Pancreas (tissue), 10 donors: ENCODE measurements at regions not wholly inside any gene's neighbourhood (a gene's known extent, or its start where the extent isn't known, plus 50 kb on each side); places are given as distances from the start of the nearest gene placed in this dataset.

Source experiments
- ATAC-seq, 4 donors: fragments of 200-7000 bp; cut with Tn5 transposase; one replicate each; pipeline versions ENCODE4 v1.8.0 to v1.9.1; 2020; ENCODE audit warnings: mild to moderate bottlenecking in 4 of 4, moderate library complexity in 4 of 4
- DNase-seq, 6 donors: peaks; one replicate each; pipeline ENCODE4 v3.0.0-alpha.2; 2020
- FAIRE-seq: peaks from 2 replicates; lab custom pipeline; 2012; peaks lifted over from hg19 to GRCh38; lab: Jason Lieb, UNC
- H3K27ac ChIP-seq, 4 donors: fragments of 200-600 bp; sonication (generic); 1 replicate in 3 of 4; 2 replicates in 1 of 4; pipeline versions ENCODE4 v1.5.0 to v1.8.0; 2020
- H3K27me3 ChIP-seq, 4 donors: fragments of 200-600 bp; one replicate each; pipeline ENCODE4 v1.8.0; 2021
- H3K36me3 ChIP-seq, 3 donors: fragments of 200-600 bp; sonication (generic) in 1 of 3; one replicate each; pipeline versions ENCODE4 v1.5.0 to v1.8.0; 2020 to 2021
- H3K4me1 ChIP-seq, 3 donors: fragments of 200-600 bp; one replicate each; pipeline ENCODE4 v1.8.0; 2021
- H3K4me3 ChIP-seq, 4 donors: fragments of 200-600 bp; sonication (generic) in 2 of 4; one replicate each; pipeline versions ENCODE4 v1.5.0 to v1.8.0; 2020 to 2021
- H3K9me3 ChIP-seq, 4 donors: fragments of 200-600 bp; one replicate each; pipeline ENCODE4 v1.8.0; 2021
- WGBS, 2 donors: extraction: QIAGEN DNeasy Blood & Tissue Kit; methylation state at CpG; one replicate each; pipeline ENCODE4 v1.1.7; 2013; 5-methylcytosine and 5-hydroxymethylcytosine counted together
- intact Hi-C, 3 donors: fragments of 100-400 bp; cut with DNase I; formaldehyde crosslinking; loops; one replicate each; pipeline versions ENCODE4 v1.11.1 to v1.14.2; 2022
- TF ChIP-seq, protein P1 (sequence below), 4 donors: fragments of 200-600 bp; sonication (generic) in 3 of 4; IDR thresholded peaks; one replicate each; pipeline versions ENCODE4 v1.5.0 to v1.8.0; 2021; ENCODE audit warnings: antibody characterized with exemption in 4 of 4
- donor health status: healthy with polysubstance abuse.
- donor health status: DM: no; HTN: no; CAD: no; lungs with moderate emphysema.
- donor health status: DM: no; HTN: no; CAD: no.
- donor health status: control.
- donor health status: control.
- donor health status: Bipolar disorder and iron deficiency.
- donor health status: DM: yes; HTN: yes; CAD: no.
- donor health status: DM: no; HTN: no; CAD: no.
- donor health status: DM: no; HTN: no; CAD: no.
- donor health status: DM: yes; HTN: yes; CAD: no.

DNA sequence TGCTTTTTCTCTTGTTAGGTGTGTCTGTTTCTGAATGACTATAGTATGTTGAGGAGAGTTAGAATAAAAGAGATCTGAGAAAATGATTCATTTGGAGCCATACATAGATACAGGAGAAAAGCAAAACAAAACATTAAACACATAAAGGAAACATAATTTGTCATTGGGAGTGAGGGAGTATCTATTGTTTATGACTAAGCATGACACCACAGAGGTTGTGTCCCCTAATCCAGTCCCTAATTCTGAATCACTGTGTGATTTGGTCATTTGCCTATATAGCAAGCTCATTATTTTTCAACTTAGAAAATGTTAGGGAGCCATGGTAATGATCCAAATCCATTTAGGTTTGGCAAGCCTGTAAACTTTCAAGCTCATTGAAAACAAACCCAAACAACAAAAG is 132.3 kb upstream of the BMPER start:
- FAIRE-seq (no peak), DNase-seq (no peak), ATAC-seq (no peak)
- intact Hi-C loops, result no loop called here
- Histone ChIP-seq H3K36me3 (no peaks in the 10 kb centered on the region), H3K27me3 (no peaks in the 10 kb centered on the region), H3K4me1 (peaks cover 0 to 3% (median 0%) of the 10 kb centered on the region in 3 donors), H3K4me3 (no peak overlapping the region), H3K9me3 (no peaks in the 10 kb centered on the region), H3K27ac (no peak overlapping the region)
- TF ChIP-seq, protein P1, sequence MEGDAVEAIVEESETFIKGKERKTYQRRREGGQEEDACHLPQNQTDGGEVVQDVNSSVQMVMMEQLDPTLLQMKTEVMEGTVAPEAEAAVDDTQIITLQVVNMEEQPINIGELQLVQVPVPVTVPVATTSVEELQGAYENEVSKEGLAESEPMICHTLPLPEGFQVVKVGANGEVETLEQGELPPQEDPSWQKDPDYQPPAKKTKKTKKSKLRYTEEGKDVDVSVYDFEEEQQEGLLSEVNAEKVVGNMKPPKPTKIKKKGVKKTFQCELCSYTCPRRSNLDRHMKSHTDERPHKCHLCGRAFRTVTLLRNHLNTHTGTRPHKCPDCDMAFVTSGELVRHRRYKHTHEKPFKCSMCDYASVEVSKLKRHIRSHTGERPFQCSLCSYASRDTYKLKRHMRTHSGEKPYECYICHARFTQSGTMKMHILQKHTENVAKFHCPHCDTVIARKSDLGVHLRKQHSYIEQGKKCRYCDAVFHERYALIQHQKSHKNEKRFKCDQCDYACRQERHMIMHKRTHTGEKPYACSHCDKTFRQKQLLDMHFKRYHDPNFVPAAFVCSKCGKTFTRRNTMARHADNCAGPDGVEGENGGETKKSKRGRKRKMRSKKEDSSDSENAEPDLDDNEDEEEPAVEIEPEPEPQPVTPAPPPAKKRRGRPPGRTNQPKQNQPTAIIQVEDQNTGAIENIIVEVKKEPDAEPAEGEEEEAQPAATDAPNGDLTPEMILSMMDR (IDR thresholded peaks at IDR 0.05), result no peak

GRCh38 chr7:33774762-33775523 is 130.4 kb upstream of the BMPER start:
- intact Hi-C loops, result no loop called here
- DNase-seq (peak in 3 of 6 donors; percentile 22 to 36 (median 25)), FAIRE-seq (no peak), ATAC-seq (peak; percentile 31 to 63 (median 52))
- Histone ChIP-seq H3K36me3 (no peaks in the 10 kb centered on the region), H3K4me3 (no peak overlapping the region), H3K4me1 (peaks cover 0 to 3% (median 0%) of the 10 kb centered on the region in 3 donors), H3K27me3 (no peaks in the 10 kb centered on the region), H3K27ac (no peak overlapping the region), H3K9me3 (no peaks in the 10 kb centered on the region)
- WGBS, 2 donors, result 52 to 56% methylated on average over 6 of the region's 6 CpGs
- TF ChIP-seq, protein P1 (IDR thresholded peaks at IDR 0.05), result no peak

GRCh38 chr7:33775790-33776189 is 129.5 kb upstream of the BMPER start:
- ATAC-seq, result no peak
- H3K27ac ChIP-seq, result no peak overlapping the region
- intact Hi-C loops, result no loop called here
- H3K4me1 ChIP-seq, result peaks cover 0 to 3% (median 0%) of the 10 kb centered on the region in 3 donors
- 83 to 91% methylated on average over 4 of the region's 4 CpGs for WGBS, 2 donors
- H3K27me3 ChIP-seq, result no peaks in the 10 kb centered on the region
- DNase-seq, result no peak
- TF ChIP-seq, protein P1 (IDR thresholded peaks at IDR 0.05), result no peak
- H3K4me3 ChIP-seq, result no peak overlapping the region
- H3K36me3 ChIP-seq, result no peaks in the 10 kb centered on the region
- H3K9me3 ChIP-seq, result no peaks in the 10 kb centered on the region
- no peak for FAIRE-seq

DNA sequence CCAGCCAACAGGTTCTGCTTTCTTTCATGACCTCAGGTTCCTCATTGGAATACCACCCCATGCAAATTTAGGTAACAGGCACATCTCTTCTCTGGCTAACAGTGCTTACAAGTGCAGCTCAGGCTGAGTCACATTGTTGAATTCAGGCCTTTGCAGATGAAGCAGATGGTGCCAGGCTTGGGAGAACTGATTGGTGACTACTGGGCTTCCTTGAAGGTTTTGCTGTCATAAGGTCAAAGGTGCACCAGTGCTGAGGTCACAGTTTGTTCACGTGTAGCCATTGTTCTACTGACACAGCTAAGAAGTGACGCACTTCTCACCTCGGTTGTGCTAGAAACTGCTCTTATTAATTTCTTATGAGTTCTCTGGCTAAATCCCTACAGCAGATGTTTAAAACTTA is 128.6 kb upstream of the BMPER start:
- Histone ChIP-seq H3K36me3 (no peaks in the 10 kb centered on the region), H3K4me3 (no peak overlapping the region), H3K27me3 (no peaks in the 10 kb centered on the region), H3K4me1 (peaks cover 0 to 3% (median 0%) of the 10 kb centered on the region in 3 donors), H3K27ac (no peak overlapping the region), H3K9me3 (no peaks in the 10 kb centered on the region)
- no peak for DNase-seq
- TF ChIP-seq, protein P1 (IDR thresholded peaks at IDR 0.05), result no peak
- no peak for ATAC-seq
- 48 to 56% methylated on average over 3 of the region's 3 CpGs for WGBS, 2 donors
- no peak for FAIRE-seq
- intact Hi-C loops, result no loop called here

GRCh38 chr7:33778195-33778594 is 127.1 kb upstream of the BMPER start:
- 85 to 89% methylated on average over 2 of the region's 2 CpGs for WGBS, 2 donors
- H3K4me3 ChIP-seq, result no peak overlapping the region
- peaks cover 0 to 3% (median 0%) of the 10 kb centered on the region in 3 donors for H3K4me1 ChIP-seq
- ATAC-seq (no peak), FAIRE-seq (no peak), DNase-seq (no peak)
- H3K9me3 ChIP-seq, result no peaks in the 10 kb centered on the region
- no peak overlapping the region for H3K27ac ChIP-seq
- TF ChIP-seq, protein P1 (IDR thresholded peaks at IDR 0.05), result no peak
- intact Hi-C loops, result no loop called here
- no peaks in the 10 kb centered on the region for H3K36me3 ChIP-seq
- H3K27me3 ChIP-seq, result no peaks in the 10 kb centered on the region
